IMR-90 (cell line): ENCODE measurements at regions not wholly inside any gene's neighbourhood (a gene's known extent, or its start where the extent isn't known, plus 50 kb on each side); places are given as distances from the start of the nearest gene placed in this dataset.

Source experiments
- BHLHE40 ChIP-seq: fragments of 150-350 bp; IDR thresholded peaks from 2 replicates; pipeline ENCODE4 v1.6.1; 2016; ENCODE audit warnings: mild to moderate bottlenecking, low read depth, low read length
- CTCF ChIP-seq: conservative IDR thresholded peaks from 2 replicates; pipeline ENCODE4 v1.5.1; 2012; ENCODE audit warnings: mild to moderate bottlenecking, low read depth, low read length, improper control_type of control experiment
- ELK1 ChIP-seq: fragments of 150-350 bp; IDR thresholded peaks from 2 replicates; pipeline ENCODE4 v1.6.1; 2016; ENCODE audit warnings: low read depth, mild to moderate bottlenecking, low read length, moderate library complexity, borderline replicate concordance
- POLR2A ChIP-seq: IDR thresholded peaks from 2 replicates; pipeline ENCODE4 v1.6.1; 2012; ENCODE audit warnings: mild to moderate bottlenecking, low read depth, low read length
- SMC3 ChIP-seq: fragments of 150-350 bp; IDR thresholded peaks from 2 replicates; pipeline ENCODE4 v1.6.1; 2016; ENCODE audit warnings: low read depth, mild to moderate bottlenecking, antibody characterized with exemption, low read length, moderate library complexity
- TF ChIP-seq, protein P1 (sequence below): fragments of 150-350 bp; IDR thresholded peaks from 2 replicates; pipeline ENCODE4 v1.6.1; 2017; ENCODE audit warnings: mild to moderate bottlenecking, antibody characterized with exemption, low read length, low read depth

GRCh38 chr16:87146676-87147075 is 170.5 kb downstream of the C16orf95 start:
- TF ChIP-seq CTCF = no peak
- no peak for TF ChIP-seq BHLHE40
- TF ChIP-seq POLR2A = no peak
- TF ChIP-seq, protein P1, sequence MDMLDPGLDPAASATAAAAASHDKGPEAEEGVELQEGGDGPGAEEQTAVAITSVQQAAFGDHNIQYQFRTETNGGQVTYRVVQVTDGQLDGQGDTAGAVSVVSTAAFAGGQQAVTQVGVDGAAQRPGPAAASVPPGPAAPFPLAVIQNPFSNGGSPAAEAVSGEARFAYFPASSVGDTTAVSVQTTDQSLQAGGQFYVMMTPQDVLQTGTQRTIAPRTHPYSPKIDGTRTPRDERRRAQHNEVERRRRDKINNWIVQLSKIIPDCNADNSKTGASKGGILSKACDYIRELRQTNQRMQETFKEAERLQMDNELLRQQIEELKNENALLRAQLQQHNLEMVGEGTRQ = no peak
- no peak for TF ChIP-seq ELK1
- TF ChIP-seq SMC3 = no peak
